GM10266 (cell line): ENCODE measurements at regions not wholly inside any gene's neighbourhood (a gene's known extent, or its start where the extent isn't known, plus 50 kb on each side); places are given as distances from the start of the nearest gene placed in this dataset.

Source experiments
- DNase-seq: peaks from one replicate; pipeline ENCODE4 v3.0.0; 2012; ENCODE audit errors: extremely low spot score
- CTCF ChIP-seq: IDR thresholded peaks from 2 replicates; pipeline ENCODE4 v1.5.1; 2012; ENCODE audit warnings: mild to moderate bottlenecking, low read depth; ENCODE audit not compliant: control insufficient read depth, insufficient read depth; ENCODE audit errors: missing control alignments

- no peak for TF ChIP-seq CTCF
- DNase-seq, result no peak
These were observed 463.6 kb upstream of the SOX9 start for GRCh38 chr17:71656964-71657858.

GRCh38 chr17:71658996-71659395 lies 461.8 kb upstream of the SOX9 start:
- DNase-seq, result no peak
- no peak for TF ChIP-seq CTCF

GRCh38 chr17:71664861-71665260 lies 456.0 kb upstream of the SOX9 start:
- no peak for TF ChIP-seq CTCF
- no peak for DNase-seq

GRCh38 chr17:71666047-71666446 lies 454.8 kb upstream of the SOX9 start:
- DNase-seq, result no peak
- no peak for TF ChIP-seq CTCF

GRCh38 chr17:71667661-71668060 lies 453.2 kb upstream of the SOX9 start:
- TF ChIP-seq CTCF, result no peak
- no peak for DNase-seq

- TF ChIP-seq CTCF, result no peak
- DNase-seq, result no peak
These were observed 452.0 kb upstream of the SOX9 start for GRCh38 chr17:71668807-71669206.

- no peak for DNase-seq
- no peak for TF ChIP-seq CTCF
These were observed 443.4 kb upstream of the SOX9 start for GRCh38 chr17:71677439-71677838.
